HepG2 (cell line): ENCODE measurements at regions not wholly inside any gene's neighbourhood (a gene's known extent, or its start where the extent isn't known, plus 50 kb on each side); places are given as distances from the start of the nearest gene placed in this dataset.
A peak's percentile ranks its signal among the peaks of the same experiment; 100 is the strongest.

Experiments used
- BCL6 ChIP-seq: IDR thresholded peaks from 2 replicates; pipeline ENCODE4 v1.6.1; 2016; ENCODE audit warnings: missing genetic modification reagents, missing compliant biosample characterization
- CCDC6 ChIP-seq: sonication (generic); formaldehyde crosslinking; IDR thresholded peaks from 2 replicates; pipeline ENCODE4 v1.8.1; 2022; ENCODE audit warnings: mild to moderate bottlenecking, missing genetic modification reagents, moderate library complexity
- DR1 ChIP-seq: sonication (generic); formaldehyde crosslinking; IDR thresholded peaks from 2 replicates; pipeline ENCODE4 v1.8.0; 2021; ENCODE audit warnings: mild to moderate bottlenecking, missing genetic modification reagents, inconsistent platforms
- EP300 ChIP-seq, 3 experiments: sonication (generic) in 1 of 3; formaldehyde crosslinking in 1 of 3; IDR thresholded peaks; 2 replicates each; pipeline versions ENCODE4 v1.5.1 to v1.6.1; 2011 to 2020; ENCODE audit warnings: low read depth in 2 of 3, low read length in 2 of 3, borderline replicate concordance in 1 of 3, improper control_type of control experiment in 1 of 3, mild to moderate bottlenecking in 1 of 3, missing genetic modification reagents in 1 of 3, moderate library complexity in 1 of 3
- ETV6 ChIP-seq: sonication (generic); formaldehyde crosslinking; conservative IDR thresholded peaks from 2 replicates; pipeline ENCODE4 v1.4.0; 2020; ENCODE audit warnings: missing genetic modification reagents
- IKZF4 ChIP-seq: sonication (generic); formaldehyde crosslinking; IDR thresholded peaks from 2 replicates; pipeline ENCODE4 v1.5.1; 2020; ENCODE audit warnings: borderline replicate concordance, mild to moderate bottlenecking, low read depth, missing genetic modification reagents; ENCODE audit errors: not compliant biosample characterization
- MED1 ChIP-seq: sonication (generic); formaldehyde crosslinking; IDR thresholded peaks from 2 replicates; pipeline ENCODE4 v1.4.0; 2020; ENCODE audit warnings: missing genetic modification reagents
- MZF1 ChIP-seq: sonication (generic); formaldehyde crosslinking; IDR thresholded peaks from 2 replicates; pipeline ENCODE4 v1.8.1; 2023; ENCODE audit warnings: mild to moderate bottlenecking, missing genetic modification reagents, borderline replicate concordance
- NONO ChIP-seq, 2 experiments: fragments of 450-650 bp in 1 of 2; sonication (generic) in 1 of 2; formaldehyde crosslinking in 1 of 2; IDR thresholded peaks in 1 of 2; conservative IDR thresholded peaks in 1 of 2; 2 replicates each; pipeline versions ENCODE4 v1.6.1 to v1.8.0; 2017 to 2022; ENCODE audit warnings: mild to moderate bottlenecking in 1 of 2, missing genetic modification reagents in 1 of 2, moderate library complexity in 1 of 2
- PITX1 ChIP-seq: sonication (generic); formaldehyde crosslinking; IDR thresholded peaks from 2 replicates; pipeline ENCODE4 v1.5.1; 2020; ENCODE audit warnings: mild to moderate bottlenecking, missing genetic modification reagents
- RXRA ChIP-seq: sonication (generic); formaldehyde crosslinking; IDR thresholded peaks from 2 replicates; pipeline ENCODE4 v1.5.1; 2020; ENCODE audit warnings: missing genetic modification reagents
- SNAPC5 ChIP-seq: sonication (generic); formaldehyde crosslinking; IDR thresholded peaks from 2 replicates; pipeline ENCODE4 v1.8.1; 2023; ENCODE audit warnings: mild to moderate bottlenecking, missing genetic modification reagents, borderline replicate concordance
- SP2 ChIP-seq: sonication (generic); formaldehyde crosslinking; IDR thresholded peaks from 2 replicates; pipeline ENCODE4 v1.5.1; 2020; ENCODE audit warnings: mild to moderate bottlenecking, missing genetic modification reagents
- SUZ12 ChIP-seq: fragments of 150-350 bp; IDR thresholded peaks from 2 replicates; pipeline ENCODE4 v1.6.1; 2014; ENCODE audit warnings: low read depth, low read length
- ZBTB43 ChIP-seq: sonication (generic); formaldehyde crosslinking; conservative IDR thresholded peaks from 2 replicates; pipeline ENCODE4 v1.4.0; 2020; ENCODE audit warnings: missing genetic modification reagents
- ZNF180 ChIP-seq: sonication (generic); formaldehyde crosslinking; IDR thresholded peaks from 2 replicates; pipeline ENCODE4 v1.4.0; 2020; ENCODE audit warnings: low read depth, missing genetic modification reagents, borderline replicate concordance
- ZNF24 ChIP-seq: fragments of 450-650 bp; IDR thresholded peaks from 2 replicates; pipeline ENCODE4 v1.6.1; 2017; ENCODE audit warnings: antibody characterized with exemption, mild to moderate bottlenecking
- ZNF264 ChIP-seq: sonication (generic); formaldehyde crosslinking; IDR thresholded peaks from 2 replicates; pipeline ENCODE4 v1.4.0; 2020; ENCODE audit warnings: missing genetic modification reagents
- ZNF274 ChIP-seq: sonication (generic); formaldehyde crosslinking; IDR thresholded peaks from 2 replicates; pipeline ENCODE4 v1.5.1; 2020; ENCODE audit warnings: mild to moderate bottlenecking, missing genetic modification reagents
- ZNF431 ChIP-seq: sonication (generic); formaldehyde crosslinking; IDR thresholded peaks from 2 replicates; pipeline ENCODE4 v1.9.0; 2022; ENCODE audit warnings: missing genetic modification reagents, low read depth, mild to moderate bottlenecking, borderline replicate concordance
- ZNF451 ChIP-seq: sonication (generic); formaldehyde crosslinking; IDR thresholded peaks from 2 replicates; pipeline ENCODE4 v1.5.0; 2020; ENCODE audit warnings: mild to moderate bottlenecking, missing genetic modification reagents
- ZNF563 ChIP-seq: sonication (generic); formaldehyde crosslinking; IDR thresholded peaks from 2 replicates; pipeline ENCODE4 v1.8.0; 2022; ENCODE audit warnings: mild to moderate bottlenecking, moderate library complexity, missing genetic modification reagents
- ZNF597 ChIP-seq: sonication (generic); formaldehyde crosslinking; IDR thresholded peaks from 2 replicates; pipeline ENCODE4 v1.5.0; 2020; ENCODE audit warnings: missing genetic modification reagents
- ZNF724P ChIP-seq: sonication (generic); formaldehyde crosslinking; IDR thresholded peaks from 2 replicates; pipeline ENCODE4 v1.8.0; 2022; ENCODE audit warnings: missing genetic modification reagents, borderline replicate concordance
- ZNF772 ChIP-seq: sonication (generic); formaldehyde crosslinking; IDR thresholded peaks from 2 replicates; pipeline ENCODE4 v1.5.0; 2020; ENCODE audit warnings: mild to moderate bottlenecking, missing genetic modification reagents
- ZNF850 ChIP-seq: sonication (generic); formaldehyde crosslinking; conservative IDR thresholded peaks from 2 replicates; pipeline ENCODE4 v1.9.0; 2021; ENCODE audit warnings: mild to moderate bottlenecking, missing genetic modification reagents

- TF ChIP-seq ZNF597 (no peak), ZBTB43 (CRISPR knock-in tag) (peak; percentile 88), PITX1 (CRISPR knock-in tag) (peak; percentile 99), ZNF451 (peak; percentile 77), ZNF24 (peak; percentile 28; the same call in 1 of the 2 replicates), ZNF274 (CRISPR knock-in tag) (peak; percentile 72; the same call in 1 of the 2 replicates), ZNF180 (CRISPR knock-in tag) (no peak), ZNF563 (CRISPR knock-in tag) (peak; percentile 37; the same call in 1 of the 2 replicates), NONO (IDR thresholded peaks at IDR 0.05) (no peak), NONO (CRISPR knock-in tag; conservative IDR thresholded peaks at IDR 0.05) (peak; percentile 91), BCL6 (peak; percentile 69), ETV6 (CRISPR knock-in tag) (peak; percentile 60), MZF1 (peak; percentile 80; the same call in 1 of the 2 replicates), ZNF724P (CRISPR knock-in tag) (0 out of 2 replicates have a peak, but pooled peaks have one; percentile 34), RXRA (CRISPR knock-in tag) (peak; percentile 99), ZNF850 (CRISPR knock-in tag) (no peak), ZNF772 (CRISPR knock-in tag) (peak; percentile 99), SNAPC5 (no peak), SP2 (no peak), ZNF264 (CRISPR knock-in tag) (peak; percentile 83), MED1 (CRISPR knock-in tag) (peak; percentile 99), IKZF4 (CRISPR knock-in tag) (no peak), CCDC6 (no peak), EP300 (IDR thresholded peaks at IDR 0.05; ENCODE audit: low read depth in 2 of 2, low read length in 2 of 2) (peak; percentile 40 to 98; a peak in 3 of 4 replicates), EP300 (CRISPR knock-in tag; IDR thresholded peaks at IDR 0.05; ENCODE audit: borderline replicate concordance) (no peak; the same call in none of the 2 replicates), SUZ12 (no peak), DR1 (CRISPR knock-in tag) (peak; percentile 94), ZNF431 (CRISPR knock-in tag) (peak; percentile 73)
These were observed 185.9 kb upstream of the HAAO start (continued) for GRCh38 chr2:42978175-42978886.
